GM19324 (cell line): ENCODE measurements at regions not wholly inside any gene's neighbourhood (a gene's known extent, or its start where the extent isn't known, plus 50 kb on each side); places are given as distances from the start of the nearest gene placed in this dataset.

Source experiments
- ATAC-seq: cut with Tn5 transposase; IDR thresholded peaks from one replicate; pipeline ENCODE4 v1.9.1; 2021; ENCODE audit warnings: mild to moderate bottlenecking, moderate library complexity; ENCODE audit not compliant: unreplicated experiment, low FRiP score

- ATAC-seq: no peak
Measured at GRCh38 chr7:9186730-9187129, 753.3 kb downstream of the NXPH1 start.

- no peak for ATAC-seq
Measured at GRCh38 chr7:9189703-9190102, 756.3 kb downstream of the NXPH1 start.

- no peak for ATAC-seq
Measured at GRCh38 chr7:9192969-9193368, 759.6 kb downstream of the NXPH1 start.

- ATAC-seq: no peak
Measured at GRCh38 chr7:9200626-9201025, 767.2 kb downstream of the NXPH1 start.

- no peak for ATAC-seq
Measured at GRCh38 chr7:9201928-9202327, 768.5 kb downstream of the NXPH1 start.

GRCh38 chr7:9204571-9204970, 771.2 kb downstream of the NXPH1 start:
- no peak for ATAC-seq

GRCh38 chr7:9210114-9210513, 776.7 kb downstream of the NXPH1 start:
- ATAC-seq: no peak

- no peak for ATAC-seq
Measured at GRCh38 chr7:9217204-9217603, 783.8 kb downstream of the NXPH1 start.

- no peak for ATAC-seq
Measured at GRCh38 chr7:9226500-9226899, 793.1 kb downstream of the NXPH1 start.

GRCh38 chr7:9231630-9232121, 798.3 kb downstream of the NXPH1 start:
- no peak for ATAC-seq

- ATAC-seq: no peak
Measured at GRCh38 chr7:9240001-9240400, 806.6 kb downstream of the NXPH1 start.

- ATAC-seq: no peak
Measured at GRCh38 chr7:9241826-9242225, 808.4 kb downstream of the NXPH1 start.

GRCh38 chr7:9242636-9243035, 809.2 kb downstream of the NXPH1 start:
- no peak for ATAC-seq

GRCh38 chr7:9250876-9251275, 817.5 kb downstream of the NXPH1 start:
- no peak for ATAC-seq

- no peak for ATAC-seq
Measured at GRCh38 chr7:9264395-9264794, 831.0 kb downstream of the NXPH1 start.

GRCh38 chr7:9280088-9280487, 846.7 kb downstream of the NXPH1 start:
- no peak for ATAC-seq

- no peak for ATAC-seq
Measured at GRCh38 chr7:9283246-9283645, 849.8 kb downstream of the NXPH1 start.

GRCh38 chr7:9302436-9302835, 869.0 kb downstream of the NXPH1 start:
- no peak for ATAC-seq

GRCh38 chr7:9307131-9307530, 873.7 kb downstream of the NXPH1 start:
- ATAC-seq: no peak

- ATAC-seq: no peak
Measured at GRCh38 chr7:9324513-9324912, 891.1 kb downstream of the NXPH1 start.

- no peak for ATAC-seq
Measured at GRCh38 chr7:9328296-9328695, 894.9 kb downstream of the NXPH1 start.

- no peak for ATAC-seq
Measured at GRCh38 chr7:9349625-9350024, 916.2 kb downstream of the NXPH1 start.

- no peak for ATAC-seq
Measured at GRCh38 chr7:9391221-9391620, 957.8 kb downstream of the NXPH1 start.
